AG08396 (cell line): ENCODE measurements at regions not wholly inside any gene's neighbourhood (a gene's known extent, or its start where the extent isn't known, plus 50 kb on each side); places are given as distances from the start of the nearest gene placed in this dataset.
"Not testable (repeated sequence)": the region's sequence is repeated elsewhere in the genome, so short reads cannot be mapped to it uniquely, and the experiment has no call there.

ENCODE experiments used
- DNase-seq: peaks from one replicate; pipeline ENCODE4 v3.0.0; 2012; ENCODE audit warnings: low spot score, mixed read lengths

DNA sequence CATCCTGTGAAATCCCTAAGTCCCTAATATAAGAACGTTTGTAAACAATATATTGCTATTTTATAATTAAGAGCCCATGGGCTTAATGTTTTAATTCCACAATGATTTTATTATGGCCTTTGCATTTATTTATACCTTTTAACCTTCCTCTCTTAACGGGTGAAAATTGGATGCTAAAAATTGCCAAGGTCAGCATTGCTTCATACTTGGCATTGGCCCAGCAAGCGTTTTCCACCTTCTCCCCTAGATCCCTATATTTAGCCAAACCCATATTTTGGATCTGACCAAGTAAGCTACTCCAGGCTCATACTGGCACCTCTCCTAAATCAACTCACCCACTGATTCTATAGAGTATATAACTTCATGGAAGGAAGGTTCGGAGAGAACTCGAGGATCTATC, 188.0 kb upstream of the NR2F2 start:
- DNase-seq = no peak

DNA sequence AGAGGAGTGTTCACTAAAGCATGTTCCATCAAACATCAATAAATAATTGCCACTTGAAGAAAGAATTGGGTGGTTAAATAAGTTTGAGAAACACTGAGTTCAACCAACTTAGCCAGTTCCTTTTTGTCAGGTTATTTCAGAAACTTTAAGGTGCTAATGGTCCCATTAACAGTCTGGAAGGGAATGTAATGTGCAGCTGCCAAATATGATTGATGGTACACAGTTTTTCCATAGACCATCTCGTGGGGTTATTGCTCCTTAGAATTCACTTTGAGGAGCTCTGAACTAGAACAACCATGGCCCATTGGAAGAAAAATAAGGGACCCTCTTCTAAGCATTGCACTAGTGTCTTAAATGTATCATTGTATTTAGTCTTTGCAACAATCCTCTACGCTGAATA, 185.8 kb upstream of the NR2F2 start:
- no peak for DNase-seq

DNA sequence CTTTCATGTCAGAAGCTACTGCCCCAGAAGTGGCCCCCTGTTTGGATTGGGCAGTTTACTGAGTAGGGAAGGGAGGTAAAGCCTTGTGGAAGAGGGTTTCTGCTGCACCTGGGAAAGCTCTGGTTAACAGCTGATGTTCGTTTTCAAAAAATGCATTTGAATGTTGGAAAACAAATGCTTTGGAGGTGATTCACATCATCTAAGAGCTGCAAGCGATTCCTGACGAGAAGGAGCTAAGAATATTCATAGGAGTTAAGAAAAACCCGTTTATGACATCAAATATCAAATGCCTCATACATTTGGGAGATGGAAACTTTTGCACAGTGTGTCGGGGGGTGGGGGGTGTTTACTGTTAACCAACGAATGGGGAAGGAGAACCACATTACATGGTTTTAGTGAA, 183.8 kb upstream of the NR2F2 start:
- DNase-seq = no peak

DNA sequence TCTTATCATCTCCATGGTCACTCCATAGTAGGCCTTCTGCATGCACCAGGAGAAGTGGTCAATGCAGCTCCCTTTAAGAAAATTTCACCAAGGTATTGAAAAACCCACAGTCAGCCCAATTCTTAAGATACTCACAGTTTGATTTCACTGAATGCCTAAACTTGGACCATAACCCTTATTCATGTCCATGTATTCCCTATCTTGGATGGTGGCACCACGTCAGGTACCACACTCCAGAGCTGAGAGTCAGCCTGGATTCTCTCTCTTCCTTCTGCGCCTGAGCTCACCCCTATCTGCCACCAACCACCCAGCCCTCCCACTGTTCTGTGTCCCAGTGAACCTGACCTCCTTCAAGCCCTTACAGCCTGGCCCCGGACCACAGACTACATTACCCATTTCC, 183.2 kb upstream of the NR2F2 start:
- DNase-seq = no peak

DNA sequence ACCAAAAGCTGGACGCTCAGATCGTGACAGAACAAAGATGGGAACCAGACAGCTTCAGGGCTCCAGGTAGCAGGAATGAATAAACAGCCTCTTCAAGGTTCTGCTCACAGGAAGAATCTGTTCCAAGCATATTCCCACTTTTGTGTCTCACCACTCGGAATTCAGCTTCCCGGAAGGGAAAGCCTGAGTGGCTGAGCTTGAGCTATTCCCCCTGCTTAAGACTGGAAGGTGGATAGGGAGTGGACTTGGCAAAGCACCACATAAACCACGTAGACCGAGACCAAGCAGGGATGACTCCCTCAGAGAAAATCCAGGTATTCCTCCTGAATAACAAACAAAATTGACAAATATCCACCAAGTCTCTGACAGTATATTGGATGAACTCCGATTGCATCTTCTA, 180.2 kb upstream of the NR2F2 start:
- no peak for DNase-seq

DNA sequence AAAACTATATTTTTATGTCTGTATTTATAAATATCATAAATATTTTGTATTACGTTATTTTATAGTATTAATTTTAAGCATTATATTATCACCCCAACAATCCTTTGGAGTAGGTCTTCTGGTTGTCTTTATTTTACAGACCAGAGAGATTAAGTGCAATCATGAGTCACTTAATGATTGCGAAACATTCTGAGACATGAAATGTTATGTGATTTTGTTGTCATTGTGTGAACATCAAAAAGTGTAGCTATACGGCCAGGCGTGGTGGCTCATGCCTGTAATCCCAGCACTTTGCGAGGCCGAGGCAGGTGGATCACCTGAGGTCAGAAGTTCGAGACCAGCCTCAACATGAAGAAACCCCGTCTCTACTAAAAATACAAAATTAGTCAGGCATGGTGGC, 178.8 kb upstream of the NR2F2 start:
- peak; percentile 11 for DNase-seq

DNA sequence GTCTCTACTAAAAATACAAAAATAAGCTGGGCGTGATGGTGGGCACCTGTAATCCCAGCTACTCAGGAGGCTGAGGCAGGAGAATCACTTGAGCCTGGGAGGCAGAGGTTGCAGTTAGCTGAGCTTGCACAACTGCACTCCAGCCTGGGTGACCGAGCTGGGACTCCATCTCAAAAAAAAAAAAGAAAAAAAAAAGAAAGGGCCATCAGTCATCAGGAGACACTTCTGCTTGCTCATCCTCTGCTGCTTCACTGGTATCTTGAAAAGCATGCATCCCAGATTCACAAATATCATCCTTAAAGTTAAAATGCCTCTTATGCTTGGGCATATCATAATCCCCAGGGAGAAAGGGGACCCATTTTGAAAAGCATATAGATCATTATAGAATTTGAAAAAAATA, 176.6 kb upstream of the NR2F2 start:
- no peak for DNase-seq

DNA sequence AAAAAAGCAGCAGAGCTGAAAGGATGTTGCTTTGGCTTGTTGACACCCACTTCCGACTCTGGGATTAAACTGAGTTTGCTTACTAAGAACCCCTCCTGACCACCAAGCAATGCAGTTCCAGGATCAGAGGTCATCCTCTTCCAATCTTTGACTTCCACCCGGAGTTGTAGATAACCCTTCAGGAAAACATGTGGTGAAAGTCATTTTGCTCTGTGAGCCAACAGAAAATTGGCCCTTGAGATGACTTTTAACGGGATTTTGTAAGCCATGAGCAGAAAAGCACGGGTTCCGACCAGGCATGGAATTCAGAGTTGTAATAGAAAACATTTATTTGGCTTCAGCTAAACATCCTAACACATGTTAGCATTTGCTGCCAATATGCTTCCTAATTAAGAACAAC, 171.6 kb upstream of the NR2F2 start:
- no peak for DNase-seq

DNA sequence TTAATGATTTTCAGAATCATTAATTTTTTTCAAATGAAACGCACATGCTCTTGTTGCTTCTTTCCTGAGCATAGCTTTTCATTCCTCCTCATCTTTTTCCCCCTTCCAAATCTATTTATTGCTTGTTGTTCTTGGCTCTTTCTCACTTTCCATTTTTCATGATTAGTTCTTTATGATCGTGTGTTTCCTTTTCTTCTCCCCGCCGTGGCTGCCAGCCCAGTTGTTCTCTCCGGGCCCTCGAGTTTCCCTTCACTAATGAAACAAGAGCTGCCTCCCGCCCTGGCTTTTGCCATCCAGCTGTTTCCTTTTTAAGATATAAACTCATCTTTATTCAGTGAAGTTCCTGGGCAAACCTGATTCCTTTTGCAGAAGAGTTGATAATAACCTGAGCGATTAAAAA, 170.2 kb upstream of the NR2F2 start:
- peak; percentile 17 for DNase-seq

DNA sequence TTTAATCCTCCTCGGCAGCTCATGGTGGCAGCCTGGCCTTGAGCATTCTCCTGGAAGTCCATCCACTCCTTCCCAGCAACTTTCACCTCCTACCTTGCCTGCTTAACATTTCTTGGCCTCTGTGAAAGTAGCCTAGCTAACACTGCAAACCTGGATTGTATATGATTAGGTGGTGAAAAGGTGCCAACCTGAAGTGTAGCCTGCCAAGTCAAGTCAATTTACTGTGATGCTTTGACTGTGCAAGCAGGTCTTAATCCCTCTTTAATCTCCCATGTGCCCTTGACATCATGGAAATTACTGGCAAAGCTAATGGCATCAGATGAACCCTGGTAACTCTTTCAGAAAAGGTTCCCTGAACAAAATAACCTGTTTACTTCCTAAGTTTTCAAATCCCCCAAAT, 169.7 kb upstream of the NR2F2 start:
- no peak for DNase-seq

DNA sequence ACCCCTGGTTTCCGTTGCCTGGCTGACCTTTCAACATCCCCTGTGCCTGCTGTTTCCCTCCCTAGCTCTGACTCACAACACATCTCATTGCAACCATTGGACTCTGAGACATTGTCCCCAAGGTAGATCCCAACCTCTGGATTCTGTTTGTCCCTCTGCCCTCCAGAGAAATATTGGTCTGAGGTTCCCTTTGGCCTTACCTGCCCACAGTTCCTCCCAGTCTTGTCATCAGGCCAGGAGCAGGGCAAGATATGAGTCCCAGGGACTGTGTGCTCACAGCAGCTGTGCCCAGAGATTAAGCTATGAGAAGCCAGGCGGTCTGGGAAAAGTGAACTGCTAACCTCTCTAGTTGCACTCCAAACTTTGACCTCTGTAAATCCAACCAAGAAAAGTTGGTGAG, 168.2 kb upstream of the NR2F2 start:
- DNase-seq = no peak

DNA sequence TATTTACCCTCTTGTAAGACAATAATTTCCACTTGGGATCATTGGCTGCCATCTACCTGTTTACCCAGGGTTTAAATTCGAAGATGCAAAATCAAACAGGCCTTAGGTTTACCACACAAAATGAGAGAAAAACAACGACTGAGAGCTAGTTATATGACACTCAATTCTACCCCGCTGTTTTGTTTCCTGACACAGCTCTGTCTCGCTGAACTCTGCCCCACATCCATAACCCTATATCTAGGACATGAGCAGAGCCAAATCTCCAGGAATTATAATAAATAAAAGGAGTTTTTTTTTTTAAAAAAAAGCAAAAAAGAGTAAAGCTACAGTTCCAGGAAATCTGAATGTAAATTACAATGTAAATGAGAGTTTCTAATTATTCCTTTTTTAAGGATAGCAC, 165.4 kb upstream of the NR2F2 start:
- DNase-seq = no peak

DNA sequence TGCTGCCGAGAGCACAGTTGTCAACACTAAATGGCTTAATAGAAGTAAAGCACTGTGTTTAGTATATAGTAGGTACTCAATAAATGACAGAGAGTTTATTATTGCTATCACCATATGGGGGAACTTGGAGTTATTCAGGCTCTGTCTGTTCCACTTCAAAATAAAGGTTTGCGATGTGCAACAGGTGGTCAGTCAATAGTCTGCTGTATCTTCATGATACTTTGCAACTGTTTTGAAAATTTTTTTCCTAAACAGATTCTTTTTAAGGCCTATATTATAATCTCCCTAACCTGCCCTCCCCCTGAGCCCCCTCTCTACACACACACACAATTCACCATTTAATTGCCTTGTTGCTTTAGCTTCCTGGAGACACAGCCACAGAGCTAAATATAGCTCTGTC, 164.7 kb upstream of the NR2F2 start:
- no peak for DNase-seq

DNA sequence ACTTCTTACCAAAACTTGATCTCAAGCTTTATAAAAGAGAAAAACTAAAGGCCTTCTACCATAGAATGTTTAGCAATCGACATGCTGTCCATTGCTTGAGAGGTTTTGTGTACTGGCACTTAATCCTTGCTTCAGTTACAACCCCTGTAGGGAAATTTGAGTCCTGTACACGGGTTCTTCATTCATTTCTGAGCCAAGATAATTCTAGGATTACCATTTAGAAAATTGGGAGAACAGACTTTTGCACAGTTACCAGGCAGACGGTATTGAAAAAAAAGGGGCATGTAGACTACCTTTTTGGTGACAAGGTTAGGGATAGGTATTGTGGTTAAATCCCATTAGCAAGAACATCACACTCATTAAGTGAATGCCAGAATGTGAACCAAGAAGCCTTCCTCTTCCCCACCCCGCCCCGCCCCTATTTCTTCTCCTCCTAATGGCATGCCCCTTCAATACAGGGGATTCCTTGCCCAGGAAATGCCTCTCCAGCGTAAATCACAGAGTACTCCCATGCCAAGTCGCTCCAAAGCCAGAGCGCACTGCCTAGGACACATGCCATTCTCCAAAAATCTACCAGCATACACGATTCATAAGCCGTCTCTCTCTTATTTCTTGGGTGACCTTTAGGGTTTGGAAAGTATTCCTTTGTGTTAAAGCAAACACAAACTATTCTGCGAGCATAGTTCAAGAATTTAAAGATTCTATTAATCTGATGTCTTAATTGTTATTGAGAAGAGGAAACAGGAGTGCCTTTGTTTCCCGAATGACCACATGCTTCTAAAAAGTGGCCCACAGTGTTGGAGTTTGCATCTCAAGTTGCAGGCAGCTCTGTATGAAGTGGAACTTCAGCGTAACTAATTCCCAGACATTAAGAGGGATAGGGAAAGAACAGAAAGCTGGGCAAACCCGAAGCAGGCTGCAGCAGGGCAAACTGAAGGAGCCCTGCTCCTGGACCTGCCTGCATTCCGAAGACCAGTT, 164.0 kb upstream of the NR2F2 start:
- DNase-seq = no peak

DNA sequence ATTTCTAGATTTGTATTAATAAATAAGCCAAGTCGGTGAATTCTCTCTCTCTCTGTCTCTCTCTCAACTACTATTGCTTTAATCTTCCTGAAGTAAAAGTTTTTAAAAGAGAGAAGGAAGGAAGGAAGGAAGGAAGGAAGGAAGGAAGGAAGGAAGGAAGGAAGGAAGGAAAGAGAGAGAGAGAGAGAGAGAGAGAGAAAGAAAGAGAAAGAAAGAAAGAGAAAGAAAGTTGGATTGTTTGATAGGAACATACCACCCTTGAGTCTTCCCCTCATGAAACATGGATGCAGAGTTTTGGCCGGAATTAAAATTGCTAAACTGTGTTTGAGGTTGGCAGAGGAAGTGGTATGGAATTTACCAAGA, 159.9 kb upstream of the NR2F2 start:
- not testable (repeated sequence) for DNase-seq

DNA sequence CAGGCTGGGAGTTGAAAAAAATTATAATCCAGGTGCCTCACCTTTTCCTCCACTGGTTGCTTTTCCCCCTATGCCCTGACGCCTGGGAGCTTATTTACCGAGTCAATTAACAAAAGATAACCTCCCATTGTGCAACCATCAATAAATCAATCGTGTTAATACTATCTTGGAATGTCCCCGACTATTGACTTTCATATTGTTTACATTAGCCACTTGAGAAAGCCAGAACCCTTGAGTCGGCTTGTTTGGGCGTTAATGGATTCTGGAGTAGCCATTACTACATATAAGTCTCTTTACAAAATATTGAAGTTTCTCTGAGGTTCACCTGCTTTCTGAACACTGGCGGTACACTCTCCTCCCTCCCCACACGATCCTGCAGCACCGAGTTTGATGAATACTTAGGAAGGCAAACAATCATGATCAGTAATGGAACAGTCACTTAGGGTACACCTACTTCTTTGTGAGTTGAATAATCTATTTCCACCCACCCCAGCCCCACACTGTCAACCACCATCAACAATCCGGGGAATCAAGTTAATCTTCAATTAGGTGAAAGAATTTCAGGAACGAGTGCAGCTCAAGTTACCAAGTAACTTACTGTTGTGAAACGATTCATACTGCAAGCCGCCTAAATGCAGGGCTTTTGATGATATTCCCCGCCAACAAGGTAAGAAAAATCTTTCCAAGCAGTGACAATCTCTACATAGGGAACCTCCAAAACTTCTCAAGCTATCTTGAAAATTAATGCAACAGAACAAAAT, 159.3 kb upstream of the NR2F2 start:
- no peak for DNase-seq

DNA sequence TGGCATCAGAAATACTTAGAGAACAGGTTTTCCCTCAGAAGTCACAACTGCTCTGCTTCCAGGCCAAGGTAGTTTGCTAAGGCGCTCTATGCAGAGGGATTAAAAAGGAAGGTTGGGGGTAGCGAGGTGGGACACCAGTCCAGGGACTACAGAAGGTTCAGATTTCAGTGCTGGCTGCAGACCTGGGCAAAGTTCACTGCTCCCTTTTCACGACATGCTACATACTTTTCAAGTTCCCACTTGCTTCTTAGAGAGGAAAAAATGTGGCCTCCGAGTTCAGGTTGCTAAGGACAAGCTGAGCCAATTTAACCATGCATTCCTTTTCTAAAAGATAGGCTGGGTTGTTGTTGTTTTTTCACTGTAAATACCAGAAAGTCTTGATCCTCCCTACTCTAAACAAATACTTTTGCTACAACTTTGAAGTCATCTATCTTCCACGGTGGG, 158.6 kb upstream of the NR2F2 start:
- DNase-seq = peak; percentile 26

DNA sequence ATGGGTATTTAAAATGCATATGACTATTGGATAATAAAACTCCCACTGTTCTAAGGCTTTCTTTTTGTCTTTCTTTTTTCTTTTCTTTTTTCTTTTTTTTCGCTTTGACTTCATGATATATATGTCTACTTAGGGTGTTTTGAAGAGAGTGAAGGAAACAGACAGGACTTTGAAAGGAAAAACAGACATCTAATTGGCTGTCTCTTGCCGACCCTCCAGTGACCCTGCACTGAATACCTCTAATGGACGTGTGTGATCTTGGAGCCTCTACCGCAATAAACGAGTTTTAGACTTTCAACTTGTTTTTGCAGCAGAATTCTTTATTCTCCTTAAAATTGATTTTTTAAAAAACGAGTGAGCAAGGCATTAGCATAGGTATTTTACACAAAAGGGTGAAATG, 158.1 kb upstream of the NR2F2 start:
- no peak for DNase-seq

DNA sequence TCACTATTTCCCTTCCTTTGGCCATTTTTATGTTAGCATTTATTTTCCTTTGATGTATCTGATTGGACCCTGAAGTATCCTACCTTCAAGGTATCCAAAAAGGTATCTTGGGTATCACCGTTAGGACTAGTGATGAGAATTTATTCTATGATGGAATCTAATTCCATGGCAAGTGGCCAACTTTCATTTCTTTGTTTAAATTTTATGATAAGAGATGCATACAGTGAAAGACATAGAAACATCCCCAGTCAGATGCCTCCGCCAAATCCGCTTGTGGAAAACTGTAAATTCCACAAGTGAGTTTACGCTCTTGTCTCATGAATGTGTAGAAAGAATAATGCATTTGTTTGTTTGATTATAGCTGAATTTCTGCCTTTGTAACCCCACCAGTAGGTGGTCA, 153.7 kb upstream of the NR2F2 start:
- no peak for DNase-seq

DNA sequence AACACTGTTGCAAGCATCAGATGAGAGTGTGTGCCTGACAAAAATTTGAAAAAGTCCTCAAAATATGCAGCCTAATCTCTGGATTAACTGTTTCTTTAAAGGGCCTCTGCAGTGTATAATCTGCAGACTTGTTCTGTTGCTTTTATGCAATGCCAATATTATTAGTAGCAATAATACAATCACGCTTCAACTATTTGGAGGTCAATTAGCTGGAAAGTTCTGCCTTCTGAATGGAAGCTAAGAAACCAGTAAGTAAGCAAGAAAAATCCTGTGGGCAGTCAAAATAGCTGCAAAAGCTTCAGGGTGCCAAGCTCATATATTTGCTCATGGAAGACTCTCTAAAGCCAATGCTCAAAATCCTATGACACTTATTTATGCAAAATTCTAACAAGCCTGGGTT, 153.2 kb upstream of the NR2F2 start:
- DNase-seq = no peak

DNA sequence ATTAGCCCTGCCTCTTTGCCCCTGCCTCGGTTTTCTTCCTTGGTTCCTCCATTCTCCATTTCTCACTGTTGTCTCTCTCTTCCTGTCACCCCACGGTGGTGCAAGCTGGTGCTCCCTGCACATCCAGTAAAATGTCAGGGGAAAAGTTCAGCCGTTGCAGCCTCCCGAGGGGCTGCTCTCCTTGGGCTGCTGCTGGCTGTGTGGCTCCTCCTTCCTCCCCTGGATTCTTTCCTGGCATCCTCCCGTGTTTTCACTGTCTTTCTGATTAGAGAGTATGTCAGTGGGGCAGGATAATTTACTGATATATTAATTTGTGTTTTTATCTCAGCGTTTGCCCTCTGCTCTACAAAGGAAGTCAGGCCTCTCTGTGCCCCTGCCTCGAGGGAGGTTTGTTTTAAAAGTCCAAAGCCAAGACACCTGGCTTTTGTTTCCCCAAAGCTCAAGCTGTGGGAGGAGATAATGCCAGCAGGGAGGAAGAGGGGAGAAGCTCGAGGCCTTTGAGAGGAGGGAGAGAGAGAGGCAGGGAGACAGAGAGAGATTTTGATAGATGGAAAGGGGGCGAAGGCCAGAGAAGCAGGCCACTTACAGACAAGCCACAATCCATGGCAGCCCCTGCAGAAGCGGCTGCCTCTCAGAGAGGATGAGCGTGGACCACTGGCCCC, 150.3 kb upstream of the NR2F2 start:
- no peak for DNase-seq

DNA sequence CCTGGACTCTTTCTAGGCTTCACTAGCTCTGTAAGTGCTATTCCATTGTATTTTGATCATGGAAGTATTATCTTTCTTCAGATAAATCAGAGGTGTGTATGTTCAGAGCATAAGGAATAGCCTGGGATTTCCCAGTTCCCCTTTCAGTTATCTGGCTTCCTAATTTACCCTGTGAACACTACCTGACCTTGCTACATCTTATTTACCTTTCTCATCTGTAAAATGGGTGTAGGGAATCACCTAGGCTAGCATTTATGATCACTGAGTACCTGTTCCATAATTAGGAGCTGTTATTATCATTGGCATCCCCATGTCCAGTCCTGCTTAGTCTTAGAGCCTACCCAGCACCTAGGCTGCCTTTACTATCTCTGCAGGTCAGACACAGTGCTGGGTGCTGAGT, 149.3 kb upstream of the NR2F2 start:
- no peak for DNase-seq

DNA sequence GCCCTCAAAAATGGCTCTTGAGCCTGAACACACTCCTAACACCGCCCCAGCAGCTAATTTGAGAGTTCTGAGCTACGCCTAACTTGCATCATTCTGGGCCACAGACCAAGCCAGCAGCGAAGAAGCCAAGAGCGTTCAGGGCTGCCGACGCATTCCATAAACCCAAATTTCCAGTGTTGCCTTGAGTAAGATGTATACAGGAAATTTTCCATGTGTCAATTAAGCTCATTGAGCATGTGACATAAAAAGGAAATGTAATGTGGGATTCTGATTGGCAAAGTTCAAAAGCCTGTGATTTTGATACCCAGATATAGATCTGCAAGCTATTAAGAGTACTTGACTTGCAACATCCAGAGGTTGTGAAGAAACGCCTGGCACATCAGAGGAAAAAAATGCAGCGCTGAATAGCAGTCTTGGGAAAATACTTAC, 148.6 kb upstream of the NR2F2 start:
- peak; percentile 72 for DNase-seq
